Endodermal cell (in vitro differentiated cells): ENCODE measurements at regions not wholly inside any gene's neighbourhood (a gene's known extent, or its start where the extent isn't known, plus 50 kb on each side); places are given as distances from the start of the nearest gene placed in this dataset.

Source experiments
- DNase-seq: peaks from one replicate; pipeline ENCODE4 v3.0.0-alpha.2; 2017
- H3K27ac ChIP-seq: 2 replicates; pipeline ENCODE4 v1.5.1; 2013; ENCODE audit warnings: mild to moderate bottlenecking, low read depth, low read length, moderate library complexity
- H3K27me3 ChIP-seq: 2 replicates; pipeline ENCODE4 v1.6.1; 2013; ENCODE audit warnings: mild to moderate bottlenecking, low read length, moderate library complexity; ENCODE audit not compliant: insufficient read depth, control insufficient read depth, poor library complexity, severe bottlenecking
- H3K36me3 ChIP-seq: 2 replicates; pipeline ENCODE4 v1.7.0; 2013; ENCODE audit warnings: mild to moderate bottlenecking, low read length, moderate library complexity; ENCODE audit not compliant: control insufficient read depth, insufficient read depth
- H3K4me1 ChIP-seq: one replicate; pipeline ENCODE4 v1.7.0; 2013; ENCODE audit warnings: low read length; ENCODE audit not compliant: control insufficient read depth, insufficient read depth
- H3K4me3 ChIP-seq: 2 replicates; pipeline ENCODE4 v1.5.1; 2013; ENCODE audit warnings: mild to moderate bottlenecking, low read length, moderate library complexity
- H3K9ac ChIP-seq: 2 replicates; pipeline ENCODE4 v1.6.1; 2013; ENCODE audit warnings: mild to moderate bottlenecking, low read length, moderate library complexity; ENCODE audit not compliant: poor library complexity, severe bottlenecking; ENCODE audit errors: extremely low read depth
- H3K9me3 ChIP-seq: 2 replicates; pipeline ENCODE4 v1.6.1; 2013; ENCODE audit warnings: mild to moderate bottlenecking, low read length, moderate library complexity; ENCODE audit not compliant: control insufficient read depth
- H3K27ac Mint-ChIP-seq: 2 replicates; pipeline ENCODE4 v1.8.0; 2020; ENCODE audit warnings: mixed read lengths
- H3K27me3 Mint-ChIP-seq: 2 replicates; pipeline ENCODE4 v1.8.0; 2021; ENCODE audit warnings: mild to moderate bottlenecking, mixed read lengths; ENCODE audit not compliant: insufficient read depth
- H3K36me3 Mint-ChIP-seq: 2 replicates; pipeline ENCODE4 v1.8.0; 2020; ENCODE audit warnings: low read depth, mixed read lengths
- H3K4me1 Mint-ChIP-seq: 2 replicates; pipeline ENCODE4 v1.8.0; 2020; ENCODE audit warnings: mixed read lengths
- H3K4me3 Mint-ChIP-seq: 2 replicates; pipeline ENCODE4 v1.8.0; 2020; ENCODE audit warnings: mild to moderate bottlenecking, moderate library complexity, mixed read lengths
- H3K9me3 Mint-ChIP-seq: 2 replicates; pipeline ENCODE4 v1.8.0; 2020; ENCODE audit warnings: mild to moderate bottlenecking, mixed read lengths
- CTCF ChIP-seq: fragments of 200-600 bp; sonication (generic); conservative IDR thresholded peaks from 2 replicates; pipeline ENCODE4 v1.5.0; 2021; ENCODE audit warnings: antibody characterized with exemption, mild to moderate bottlenecking
- WGBS, 2 experiments: methylation state at CpG; one replicate each; pipeline versions ENCODE4 v1.1.5 to v1.1.7; 2013; ENCODE audit warnings: missing lambda C conversion rate in 2 of 2, mixed read lengths in 1 of 2; ENCODE audit not compliant: insufficient coverage in 1 of 2, insufficient read length in 1 of 2; 5-methylcytosine and 5-hydroxymethylcytosine counted together

GRCh38 chr2:109719871-109720270 is 74.2 kb upstream of the RGPD5 start:
- peaks cover 1% of the 10 kb centered on the region for H3K27me3 Mint-ChIP-seq
- Histone ChIP-seq H3K36me3 (no peaks in the 10 kb centered on the region), H3K27ac (no peak overlapping the region), H3K9ac (no peak overlapping the region), H3K9me3 (peaks cover 7% of the 10 kb centered on the region), H3K27me3 (no peaks in the 10 kb centered on the region), H3K4me3 (no peak overlapping the region), H3K4me1 (no peaks in the 10 kb centered on the region)
- WGBS, 2 experiments, result 93 to 94% methylated on average over 6 of the region's 6 CpGs
- peaks cover 5% of the 10 kb centered on the region for H3K36me3 Mint-ChIP-seq
- no peak for TF ChIP-seq CTCF
- DNase-seq, result no peak
- H3K9me3 Mint-ChIP-seq, result peaks cover 9% of the 10 kb centered on the region
- H3K4me3 Mint-ChIP-seq, result no peak overlapping the region
- no peak overlapping the region for H3K27ac Mint-ChIP-seq
- H3K4me1 Mint-ChIP-seq, result peaks cover 3% of the 10 kb centered on the region

GRCh38 chr2:109720380-109721106 is 73.6 kb upstream of the RGPD5 start:
- Histone ChIP-seq H3K27ac (no peak overlapping the region), H3K4me3 (no peak overlapping the region), H3K27me3 (no peaks in the 10 kb centered on the region), H3K36me3 (no peaks in the 10 kb centered on the region), H3K9me3 (peaks cover 7% of the 10 kb centered on the region), H3K4me1 (no peaks in the 10 kb centered on the region), H3K9ac (no peak overlapping the region)
- peaks cover 9% of the 10 kb centered on the region for H3K9me3 Mint-ChIP-seq
- no peak for DNase-seq
- no peak for TF ChIP-seq CTCF
- H3K4me3 Mint-ChIP-seq, result no peak overlapping the region
- 83% methylated on average over 2 to 3 of the region's 3 CpGs for WGBS, 2 experiments
- no peak overlapping the region for H3K27ac Mint-ChIP-seq
- peaks cover 3% of the 10 kb centered on the region for H3K4me1 Mint-ChIP-seq
- peaks cover 1% of the 10 kb centered on the region for H3K27me3 Mint-ChIP-seq
- peaks cover 5% of the 10 kb centered on the region for H3K36me3 Mint-ChIP-seq

GRCh38 chr2:109721135-109721534 is 73.0 kb upstream of the RGPD5 start:
- no peak for DNase-seq
- Mint-ChIP-seq H3K36me3 (peaks cover 5% of the 10 kb centered on the region), H3K27ac (no peak overlapping the region), H3K4me3 (no peak overlapping the region), H3K9me3 (peaks cover 9% of the 10 kb centered on the region), H3K27me3 (peaks cover 1% of the 10 kb centered on the region), H3K4me1 (peaks cover 3% of the 10 kb centered on the region)
- H3K9ac ChIP-seq, result no peak overlapping the region
- H3K27me3 ChIP-seq, result no peaks in the 10 kb centered on the region
- H3K36me3 ChIP-seq, result no peaks in the 10 kb centered on the region
- no peaks in the 10 kb centered on the region for H3K4me1 ChIP-seq
- H3K4me3 ChIP-seq, result no peak overlapping the region
- WGBS, 2 experiments, result 94 to 95% methylated on average over 9 of the region's 9 CpGs
- no peak for TF ChIP-seq CTCF
- peaks cover 7% of the 10 kb centered on the region for H3K9me3 ChIP-seq
- no peak overlapping the region for H3K27ac ChIP-seq
